GM12874 (cell line): ENCODE measurements at regions not wholly inside any gene's neighbourhood (a gene's known extent, or its start where the extent isn't known, plus 50 kb on each side); places are given as distances from the start of the nearest gene placed in this dataset.

ENCODE experiments used
- TF ChIP-seq, protein P1 (sequence below): IDR thresholded peaks from 2 replicates; pipeline ENCODE4 v1.5.1; 2011; ENCODE audit warnings: low read depth, mild to moderate bottlenecking, control low read depth, low read length, moderate library complexity; ENCODE audit not compliant: insufficient read depth

- TF ChIP-seq, protein P1, sequence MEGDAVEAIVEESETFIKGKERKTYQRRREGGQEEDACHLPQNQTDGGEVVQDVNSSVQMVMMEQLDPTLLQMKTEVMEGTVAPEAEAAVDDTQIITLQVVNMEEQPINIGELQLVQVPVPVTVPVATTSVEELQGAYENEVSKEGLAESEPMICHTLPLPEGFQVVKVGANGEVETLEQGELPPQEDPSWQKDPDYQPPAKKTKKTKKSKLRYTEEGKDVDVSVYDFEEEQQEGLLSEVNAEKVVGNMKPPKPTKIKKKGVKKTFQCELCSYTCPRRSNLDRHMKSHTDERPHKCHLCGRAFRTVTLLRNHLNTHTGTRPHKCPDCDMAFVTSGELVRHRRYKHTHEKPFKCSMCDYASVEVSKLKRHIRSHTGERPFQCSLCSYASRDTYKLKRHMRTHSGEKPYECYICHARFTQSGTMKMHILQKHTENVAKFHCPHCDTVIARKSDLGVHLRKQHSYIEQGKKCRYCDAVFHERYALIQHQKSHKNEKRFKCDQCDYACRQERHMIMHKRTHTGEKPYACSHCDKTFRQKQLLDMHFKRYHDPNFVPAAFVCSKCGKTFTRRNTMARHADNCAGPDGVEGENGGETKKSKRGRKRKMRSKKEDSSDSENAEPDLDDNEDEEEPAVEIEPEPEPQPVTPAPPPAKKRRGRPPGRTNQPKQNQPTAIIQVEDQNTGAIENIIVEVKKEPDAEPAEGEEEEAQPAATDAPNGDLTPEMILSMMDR, result no peak
Measured at GRCh38 chr1:4068076-4068475, 168.0 kb upstream of the C1orf174 start.

DNA sequence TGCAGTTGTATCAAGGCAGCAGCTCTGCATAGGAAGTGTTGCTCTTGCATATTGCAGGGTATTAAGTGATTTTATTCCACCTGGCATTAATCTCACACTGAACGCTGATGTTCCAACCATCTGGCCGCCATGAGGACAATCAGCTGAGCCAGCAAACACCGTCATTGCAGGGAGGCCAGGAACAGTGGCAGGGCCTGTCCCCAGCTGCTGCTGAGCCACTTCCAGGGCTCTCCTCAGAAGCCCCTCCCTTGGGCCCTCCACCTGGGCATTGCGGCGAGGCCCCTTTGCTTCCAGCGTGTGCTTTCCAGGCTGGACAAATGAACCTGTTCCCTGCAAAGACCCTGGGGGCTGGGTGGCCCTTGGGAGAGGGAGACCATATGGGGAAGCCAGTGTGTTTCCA lies 171.6 kb upstream of the C1orf174 start:
- TF ChIP-seq, protein P1, result no peak

DNA sequence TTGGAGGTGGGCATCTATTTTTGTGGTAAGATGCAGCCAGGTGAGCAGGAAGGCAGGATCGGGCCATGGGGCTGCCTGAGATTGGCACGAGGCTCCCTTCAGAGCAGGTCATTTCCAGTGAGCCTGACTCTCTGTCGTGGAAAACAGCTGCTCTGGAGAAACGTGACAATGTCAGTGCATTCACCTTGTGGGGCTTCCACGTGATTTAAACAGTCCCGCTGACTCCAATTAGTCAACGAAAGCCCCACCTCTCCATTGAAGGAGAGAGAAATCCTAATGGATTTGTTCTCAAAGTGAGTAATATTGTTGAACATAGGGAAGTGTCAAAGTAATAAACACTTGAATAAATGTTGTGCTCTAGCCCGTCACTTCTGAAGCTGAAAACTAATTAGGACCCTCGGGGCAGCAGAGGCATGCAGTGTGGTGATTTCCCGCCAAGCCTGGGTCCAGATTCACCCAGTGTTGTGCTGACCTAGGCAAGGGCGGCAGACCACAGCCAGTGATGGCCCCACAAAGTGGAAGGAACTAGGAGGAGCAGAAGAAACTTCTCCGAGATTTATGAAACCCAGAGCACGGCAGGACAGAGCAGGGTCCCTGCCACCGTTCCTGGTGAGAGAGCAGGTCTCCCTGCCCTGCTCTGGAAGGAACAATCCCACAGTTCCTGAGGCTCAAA lies 172.5 kb upstream of the C1orf174 start:
- TF ChIP-seq, protein P1, result no peak

DNA sequence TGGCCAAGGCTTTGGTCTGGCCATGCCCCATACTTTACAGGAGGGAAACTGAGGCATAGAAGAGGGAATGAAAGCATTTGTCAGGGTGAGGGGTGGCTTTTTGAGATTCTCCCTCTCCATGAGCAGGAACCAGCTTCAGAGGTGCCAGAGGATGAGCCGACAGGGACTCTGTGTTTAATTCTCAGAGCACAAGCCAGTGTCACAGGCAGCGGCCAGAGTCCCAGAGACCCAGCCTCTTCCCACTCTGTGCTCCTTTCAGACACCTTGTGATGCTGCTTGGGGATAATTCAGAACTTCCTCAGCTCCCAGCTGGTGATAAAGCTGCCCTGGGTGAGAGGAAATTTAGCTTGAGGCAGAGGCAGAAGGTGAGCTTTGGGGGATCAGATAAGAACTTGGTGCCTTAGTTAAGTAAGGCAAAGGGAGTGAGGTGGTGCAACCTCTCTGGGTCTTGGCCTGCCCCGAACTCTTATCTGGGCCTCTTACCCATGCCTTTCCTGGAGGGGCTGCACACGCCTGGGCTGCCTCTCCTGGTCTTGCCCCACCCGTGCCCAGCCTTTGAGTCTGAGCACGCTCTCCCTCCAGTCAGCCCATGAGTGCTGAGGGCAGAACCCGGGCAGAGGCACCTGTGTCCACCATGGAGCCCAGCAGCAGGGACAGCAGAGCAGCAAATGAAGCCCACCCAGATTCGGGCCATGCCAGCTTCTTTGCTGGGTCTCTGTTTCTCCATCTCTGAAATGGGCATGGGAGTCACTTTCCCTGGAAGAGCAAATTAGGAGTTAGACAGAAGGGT lies 175.6 kb upstream of the C1orf174 start:
- TF ChIP-seq, protein P1, result no peak

DNA sequence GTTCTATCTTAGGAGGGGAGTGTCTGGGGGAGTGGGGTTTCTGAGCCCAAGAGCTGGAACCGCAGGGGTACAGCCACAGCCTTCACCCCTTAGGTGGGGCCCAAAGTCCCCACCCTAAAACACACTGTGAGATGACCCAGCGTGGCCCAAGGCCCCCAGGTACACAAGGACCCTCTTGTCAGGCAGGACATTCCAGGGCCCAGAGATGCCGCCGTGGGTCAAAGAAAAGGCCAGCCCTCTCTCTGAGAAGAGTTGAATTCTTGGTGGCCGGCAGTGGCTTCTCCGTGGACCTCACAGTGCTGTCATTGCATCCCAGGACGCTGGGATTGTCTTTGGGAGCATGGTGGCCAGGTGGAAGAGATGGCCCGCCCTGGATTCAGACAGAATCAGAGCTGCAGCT lies 176.3 kb upstream of the C1orf174 start:
- TF ChIP-seq, protein P1, result no peak

DNA sequence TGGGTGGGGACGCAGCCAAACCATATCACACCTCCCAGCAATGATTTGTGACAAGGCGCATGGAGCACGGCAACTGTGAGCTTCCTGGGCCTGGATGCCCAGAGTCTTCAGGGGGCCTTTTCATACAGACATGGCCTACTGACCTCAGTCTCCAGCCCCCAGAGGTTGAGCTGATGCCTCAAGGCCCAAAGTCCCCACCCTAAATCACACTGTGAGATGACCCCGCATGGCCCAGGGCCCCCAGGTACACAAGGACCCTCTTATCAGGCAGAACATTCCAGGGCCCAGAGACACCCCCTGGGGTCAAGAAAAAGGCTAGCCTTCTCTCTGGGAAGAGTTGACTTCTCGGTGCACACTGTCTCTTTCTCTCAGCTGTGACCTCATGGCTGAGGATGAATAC lies 179.7 kb upstream of the C1orf174 start:
- TF ChIP-seq, protein P1, result no peak

DNA sequence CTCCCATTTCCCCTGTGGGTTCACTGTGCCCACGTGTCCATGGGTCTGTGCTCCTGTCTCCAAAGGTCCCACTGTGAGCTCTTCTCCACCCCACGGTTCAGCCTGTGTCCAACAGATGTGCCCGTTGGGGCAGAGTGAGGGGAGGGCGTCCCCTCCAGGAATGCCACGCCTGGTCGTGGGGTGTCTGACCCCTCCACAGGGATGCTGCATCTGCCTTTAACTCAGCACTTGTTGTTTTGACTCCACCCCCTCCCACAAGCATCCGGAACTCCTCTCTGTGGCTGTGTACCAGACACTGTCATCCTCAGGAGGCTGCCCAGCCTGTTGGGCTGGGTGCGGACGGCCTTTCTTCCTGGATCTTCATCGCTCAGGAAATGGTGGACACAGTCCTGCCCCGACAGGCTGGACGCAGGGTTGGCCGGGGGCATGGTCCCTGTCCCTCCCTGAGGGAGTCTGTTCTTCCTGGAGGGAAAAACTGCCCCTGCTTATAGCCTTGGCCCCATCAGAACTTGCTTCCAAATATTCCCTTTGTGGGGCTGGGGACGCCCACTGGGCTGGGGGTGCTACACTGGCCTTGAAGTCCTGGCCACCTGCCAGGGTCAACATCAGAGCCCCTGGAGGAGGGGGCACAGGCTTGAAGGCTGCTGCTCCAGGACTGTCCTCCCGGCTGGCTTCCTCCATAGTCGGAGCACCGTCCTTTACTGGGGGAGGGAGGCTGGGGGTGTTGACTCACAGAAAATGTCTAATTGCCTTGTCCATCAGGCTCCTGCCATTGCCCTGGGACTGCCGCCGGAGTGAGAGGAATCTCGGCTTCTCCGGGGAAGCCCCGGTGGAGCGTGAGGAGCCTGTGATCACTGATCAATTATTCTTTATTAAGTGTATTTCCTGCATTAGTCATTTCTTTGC lies 182.0 kb upstream of the C1orf174 start:
- TF ChIP-seq, protein P1, result no peak
